ENCODE measurements at regions not wholly inside any gene's neighbourhood (a gene's known extent, or its start where the extent isn't known, plus 50 kb on each side); places are given as distances from the start of the nearest gene placed in this dataset.

DNA sequence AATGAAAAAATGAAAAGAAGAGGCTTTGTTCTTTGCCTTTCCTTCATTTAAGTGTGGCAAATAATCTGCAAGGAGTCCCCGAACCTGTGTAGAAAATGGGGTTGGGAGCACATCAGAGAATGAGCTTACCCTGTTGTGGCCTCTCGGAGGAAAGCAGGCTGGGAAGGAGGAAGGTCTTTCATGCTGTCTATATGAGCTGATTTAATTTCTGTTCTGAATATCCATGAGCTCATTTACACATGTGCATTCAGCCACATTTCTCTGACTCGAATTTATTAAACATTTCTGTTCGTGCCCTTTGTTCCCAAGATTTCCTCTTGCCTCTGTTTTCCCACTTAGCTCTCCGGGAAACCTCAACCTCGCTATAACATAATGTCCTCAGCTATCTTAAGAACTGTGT lies 584.4 kb upstream of the CDH4 start:
- DNase-seq (ENCODE audit: low spot score), result no peak
- Mint-ChIP-seq H3K4me1 (peaks cover 13% of the 10 kb centered on the region), H3K4me3 (no peak overlapping the region), H3K9me3 (no peaks in the 10 kb centered on the region), H3K27ac (no peak overlapping the region), H3K27me3 (ENCODE audit: insufficient read depth, low read depth) (no peaks in the 10 kb centered on the region), H3K36me3 (no peaks in the 10 kb centered on the region)
- Histone ChIP-seq H3K4me2 (no peak overlapping the region), H3K27ac (no peak overlapping the region), H3F3A (ENCODE audit: low read depth) (no peaks in the 10 kb centered on the region), H3K4me1 (no peaks in the 10 kb centered on the region), H3K4me3 (no peak overlapping the region), H3K27me3 (no peaks in the 10 kb centered on the region), H3K79me2 (ENCODE audit: low read depth) (no peaks in the 10 kb centered on the region), H3K9ac (no peak overlapping the region), H2AFZ (replicated peaks) (no peak overlapping the region), H3K9me3 (ENCODE audit: low read depth) (no peaks in the 10 kb centered on the region), H4K20me1 (ENCODE audit: low read depth) (no peaks in the 10 kb centered on the region), H3K36me3 (no peaks in the 10 kb centered on the region)
- TF ChIP-seq EZH2 (IDR thresholded peaks at IDR 0.05), result no peak
- TF ChIP-seq, protein P1, sequence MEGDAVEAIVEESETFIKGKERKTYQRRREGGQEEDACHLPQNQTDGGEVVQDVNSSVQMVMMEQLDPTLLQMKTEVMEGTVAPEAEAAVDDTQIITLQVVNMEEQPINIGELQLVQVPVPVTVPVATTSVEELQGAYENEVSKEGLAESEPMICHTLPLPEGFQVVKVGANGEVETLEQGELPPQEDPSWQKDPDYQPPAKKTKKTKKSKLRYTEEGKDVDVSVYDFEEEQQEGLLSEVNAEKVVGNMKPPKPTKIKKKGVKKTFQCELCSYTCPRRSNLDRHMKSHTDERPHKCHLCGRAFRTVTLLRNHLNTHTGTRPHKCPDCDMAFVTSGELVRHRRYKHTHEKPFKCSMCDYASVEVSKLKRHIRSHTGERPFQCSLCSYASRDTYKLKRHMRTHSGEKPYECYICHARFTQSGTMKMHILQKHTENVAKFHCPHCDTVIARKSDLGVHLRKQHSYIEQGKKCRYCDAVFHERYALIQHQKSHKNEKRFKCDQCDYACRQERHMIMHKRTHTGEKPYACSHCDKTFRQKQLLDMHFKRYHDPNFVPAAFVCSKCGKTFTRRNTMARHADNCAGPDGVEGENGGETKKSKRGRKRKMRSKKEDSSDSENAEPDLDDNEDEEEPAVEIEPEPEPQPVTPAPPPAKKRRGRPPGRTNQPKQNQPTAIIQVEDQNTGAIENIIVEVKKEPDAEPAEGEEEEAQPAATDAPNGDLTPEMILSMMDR (IDR thresholded peaks at IDR 0.05), result no peak
- TF ChIP-seq EZH2phosphoT487 (IDR thresholded peaks at IDR 0.05), result no peak

DNA sequence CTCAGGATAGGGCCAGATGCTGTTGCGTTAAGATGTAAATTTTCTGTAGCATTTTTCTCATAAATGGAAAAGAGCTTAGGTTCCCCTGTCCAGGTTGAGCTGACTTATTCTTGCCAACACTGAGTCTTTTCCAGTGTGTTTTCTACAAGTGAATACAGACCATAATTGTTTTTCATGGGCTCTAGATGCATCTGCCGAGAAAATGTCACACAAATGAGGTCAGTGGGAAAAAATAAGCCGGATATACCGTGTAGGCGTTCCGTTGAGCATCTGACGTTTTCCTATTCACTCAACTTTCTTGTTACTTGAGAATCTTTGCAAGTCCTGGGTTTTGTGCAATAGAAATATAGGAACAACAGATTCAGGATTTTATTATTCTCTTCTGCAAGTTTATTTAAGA lies 582.9 kb upstream of the CDH4 start:
- Histone ChIP-seq H3K36me3 (no peaks in the 10 kb centered on the region), H3K4me2 (no peak overlapping the region), H3K79me2 (ENCODE audit: low read depth) (no peaks in the 10 kb centered on the region), H3K4me1 (peaks cover 4% of the 10 kb centered on the region), H3K27me3 (no peaks in the 10 kb centered on the region), H3F3A (ENCODE audit: low read depth) (no peaks in the 10 kb centered on the region), H3K4me3 (no peak overlapping the region), H3K27ac (no peak overlapping the region), H4K20me1 (ENCODE audit: low read depth) (no peaks in the 10 kb centered on the region), H3K9me3 (ENCODE audit: low read depth) (no peaks in the 10 kb centered on the region), H3K9ac (no peak overlapping the region), H2AFZ (replicated peaks) (no peak overlapping the region)
- Mint-ChIP-seq H3K27me3 (ENCODE audit: insufficient read depth, low read depth) (no peaks in the 10 kb centered on the region), H3K4me3 (no peak overlapping the region), H3K27ac (no peak overlapping the region), H3K36me3 (no peaks in the 10 kb centered on the region), H3K4me1 (peaks cover 16% of the 10 kb centered on the region), H3K9me3 (no peaks in the 10 kb centered on the region)
- TF ChIP-seq EZH2phosphoT487 (IDR thresholded peaks at IDR 0.05) (no peak), EZH2 (IDR thresholded peaks at IDR 0.05) (no peak)
- TF ChIP-seq, protein P1 (IDR thresholded peaks at IDR 0.05), result no peak
- no peak for DNase-seq (ENCODE audit: low spot score)

DNA sequence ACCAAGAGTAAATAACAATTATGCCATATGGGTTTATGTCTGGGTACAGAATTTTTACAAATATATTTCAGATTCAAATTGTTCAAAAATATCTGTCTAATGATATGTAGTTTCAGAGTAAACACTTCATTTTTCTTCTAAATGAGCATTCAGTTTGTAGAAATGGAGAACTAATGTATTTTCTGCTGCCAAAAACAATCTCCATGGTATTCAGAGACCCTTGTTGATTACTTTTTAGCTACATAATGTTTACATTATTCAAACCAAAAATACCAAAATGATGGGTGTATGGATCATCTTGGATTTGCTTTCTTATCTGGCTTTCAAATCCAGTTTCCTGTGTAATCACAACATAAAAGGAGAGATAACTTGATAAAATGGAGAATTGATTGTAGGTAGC lies 576.0 kb upstream of the CDH4 start:
- DNase-seq (ENCODE audit: low spot score), result no peak
- H3K79me2 ChIP-seq (ENCODE audit: low read depth), result no peaks in the 10 kb centered on the region
- H3K27ac Mint-ChIP-seq, result no peak overlapping the region
- peaks cover 3% of the 10 kb centered on the region for H3K4me1 Mint-ChIP-seq
- no peak overlapping the region for H3K4me3 ChIP-seq
- H2AFZ ChIP-seq (replicated peaks), result no peak overlapping the region
- H3K36me3 Mint-ChIP-seq, result no peaks in the 10 kb centered on the region
- no peaks in the 10 kb centered on the region for H3K9me3 ChIP-seq (ENCODE audit: low read depth)
- H3K4me1 ChIP-seq, result peaks cover 4% of the 10 kb centered on the region
- H4K20me1 ChIP-seq (ENCODE audit: low read depth), result no peaks in the 10 kb centered on the region
- no peaks in the 10 kb centered on the region for H3K27me3 ChIP-seq
- H3K27ac ChIP-seq, result no peak overlapping the region
- TF ChIP-seq EZH2phosphoT487 (IDR thresholded peaks at IDR 0.05) (no peak), EZH2 (IDR thresholded peaks at IDR 0.05) (no peak)
- TF ChIP-seq, protein P1 (IDR thresholded peaks at IDR 0.05), result no peak
- H3K4me3 Mint-ChIP-seq, result no peak overlapping the region
- no peaks in the 10 kb centered on the region for H3K36me3 ChIP-seq
- H3K4me2 ChIP-seq, result no peak overlapping the region
- H3K9ac ChIP-seq, result no peak overlapping the region
- no peaks in the 10 kb centered on the region for H3F3A ChIP-seq (ENCODE audit: low read depth)
- no peaks in the 10 kb centered on the region for H3K27me3 Mint-ChIP-seq (ENCODE audit: insufficient read depth, low read depth)
- no peaks in the 10 kb centered on the region for H3K9me3 Mint-ChIP-seq

DNA sequence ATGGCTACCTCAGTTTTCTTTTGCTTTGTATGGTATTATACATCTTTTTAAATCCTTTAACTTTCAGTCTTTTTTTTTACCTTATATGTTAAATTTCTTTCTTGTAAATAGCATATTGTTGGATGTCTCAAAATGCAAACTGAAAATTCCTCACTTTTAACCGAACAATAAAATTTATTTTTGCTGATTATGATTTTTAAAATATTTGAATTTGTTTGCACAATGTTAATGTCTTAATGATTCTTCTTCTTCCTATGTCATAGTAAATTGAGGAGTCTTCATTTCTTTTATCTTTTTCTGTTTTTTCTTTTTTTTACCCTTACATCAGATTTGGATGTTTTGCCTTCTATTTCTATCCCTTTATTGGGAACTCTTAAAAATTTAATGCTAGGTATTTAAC lies 574.2 kb upstream of the CDH4 start:
- no peak for TF ChIP-seq EZH2 (IDR thresholded peaks at IDR 0.05)
- no peak for TF ChIP-seq EZH2phosphoT487 (IDR thresholded peaks at IDR 0.05)
- TF ChIP-seq, protein P1 (IDR thresholded peaks at IDR 0.05), result no peak
- no peak overlapping the region for H3K4me3 Mint-ChIP-seq
- Histone ChIP-seq H3K79me2 (ENCODE audit: low read depth) (no peaks in the 10 kb centered on the region), H3K4me1 (peaks cover 4% of the 10 kb centered on the region), H2AFZ (replicated peaks) (no peak overlapping the region), H3F3A (ENCODE audit: low read depth) (no peaks in the 10 kb centered on the region), H4K20me1 (ENCODE audit: low read depth) (no peaks in the 10 kb centered on the region), H3K9ac (no peak overlapping the region), H3K36me3 (no peaks in the 10 kb centered on the region), H3K4me2 (no peak overlapping the region), H3K27me3 (no peaks in the 10 kb centered on the region), H3K4me3 (no peak overlapping the region), H3K27ac (no peak overlapping the region), H3K9me3 (ENCODE audit: low read depth) (no peaks in the 10 kb centered on the region)
- no peaks in the 10 kb centered on the region for H3K36me3 Mint-ChIP-seq
- H3K27ac Mint-ChIP-seq, result no peak overlapping the region
- peaks cover 4% of the 10 kb centered on the region for H3K9me3 Mint-ChIP-seq
- H3K27me3 Mint-ChIP-seq (ENCODE audit: insufficient read depth, low read depth), result no peaks in the 10 kb centered on the region
- H3K4me1 Mint-ChIP-seq, result peaks cover 1% of the 10 kb centered on the region
- no peak for DNase-seq (ENCODE audit: low spot score)
